HG03159 (cell line): ENCODE measurements at regions not wholly inside any gene's neighbourhood (a gene's known extent, or its start where the extent isn't known, plus 50 kb on each side); places are given as distances from the start of the nearest gene placed in this dataset.

Experiments
- ATAC-seq: cut with Tn5 transposase; IDR thresholded peaks from one replicate; pipeline ENCODE4 v1.9.1; 2021; ENCODE audit warnings: mild to moderate bottlenecking, moderate library complexity; ENCODE audit not compliant: unreplicated experiment

DNA sequence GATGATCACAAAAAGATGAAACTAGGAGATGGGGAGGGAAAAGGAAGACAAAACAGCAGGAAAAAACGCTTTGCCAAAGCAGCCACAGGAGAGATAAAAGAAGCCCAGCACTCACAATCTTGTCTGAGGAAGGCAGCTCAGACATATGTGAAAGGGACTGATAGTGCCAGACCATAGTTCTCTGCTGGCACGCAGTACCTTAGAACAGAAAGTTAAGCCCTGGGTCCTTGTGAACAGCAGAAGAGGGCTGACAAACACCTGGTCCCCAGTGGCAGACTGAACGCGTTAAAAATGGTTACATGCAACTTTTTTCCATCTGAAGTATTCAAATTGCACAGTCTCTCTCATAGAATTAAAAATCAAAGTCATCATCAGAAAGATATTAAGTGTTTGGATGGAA is 433.2 kb upstream of the ADAMTS5 start:
- ATAC-seq, result no peak

DNA sequence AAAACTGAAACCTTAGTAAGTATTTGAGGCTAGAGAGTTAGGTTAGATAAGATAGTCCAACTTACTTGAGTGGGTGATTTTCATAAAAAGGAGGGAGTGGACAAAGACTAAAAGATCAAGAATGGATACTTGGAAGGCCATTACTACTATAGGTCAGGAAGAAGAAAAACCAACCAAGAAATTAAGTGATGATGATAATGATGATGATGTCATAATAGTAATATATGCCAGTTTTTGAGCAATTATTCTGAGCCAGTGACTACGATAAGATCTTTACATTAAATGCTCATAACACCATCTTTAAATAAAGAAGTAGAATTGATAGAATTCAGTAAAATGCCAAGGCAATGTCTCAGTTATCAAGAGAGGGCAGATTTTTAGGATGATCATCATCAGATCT is 430.7 kb upstream of the ADAMTS5 start:
- ATAC-seq, result no peak

DNA sequence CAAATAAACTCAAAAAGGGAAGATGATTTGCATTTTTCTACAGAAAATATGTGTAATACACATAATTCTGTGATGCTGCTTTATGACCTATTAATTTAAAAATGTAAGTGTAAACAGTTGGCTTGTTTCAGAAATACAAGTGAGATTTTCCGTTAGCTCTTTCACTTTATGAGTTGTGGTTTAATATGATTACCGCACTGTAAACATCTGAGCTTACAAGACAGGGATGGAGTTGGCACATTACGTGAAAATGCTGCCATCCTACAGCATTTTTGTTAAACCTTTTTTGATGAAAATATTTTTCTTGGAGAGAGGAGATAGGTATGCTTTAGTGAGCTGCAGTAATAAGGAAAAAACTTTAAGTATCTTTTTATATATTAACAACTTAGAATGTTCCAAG is 426.8 kb upstream of the ADAMTS5 start:
- no peak for ATAC-seq

DNA sequence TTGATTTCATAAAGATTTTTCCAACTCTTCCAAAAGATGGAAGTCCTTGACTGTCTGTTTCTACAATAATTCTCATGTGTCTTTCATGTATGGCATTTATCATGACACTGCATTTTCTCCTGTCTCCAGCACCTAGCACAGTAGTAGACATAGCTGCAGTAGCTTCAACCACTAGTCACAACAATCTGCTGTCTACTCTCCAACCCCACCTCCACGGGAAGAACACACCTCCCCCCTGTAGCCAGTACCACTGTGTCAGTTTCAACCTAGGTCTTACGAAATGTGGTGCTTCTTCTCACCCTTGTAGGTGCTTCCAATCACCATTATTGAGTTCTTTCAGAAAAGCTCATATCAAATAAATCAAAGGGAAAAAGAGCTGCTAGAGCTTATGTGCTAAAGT is 425.1 kb upstream of the ADAMTS5 start:
- ATAC-seq, result no peak

DNA sequence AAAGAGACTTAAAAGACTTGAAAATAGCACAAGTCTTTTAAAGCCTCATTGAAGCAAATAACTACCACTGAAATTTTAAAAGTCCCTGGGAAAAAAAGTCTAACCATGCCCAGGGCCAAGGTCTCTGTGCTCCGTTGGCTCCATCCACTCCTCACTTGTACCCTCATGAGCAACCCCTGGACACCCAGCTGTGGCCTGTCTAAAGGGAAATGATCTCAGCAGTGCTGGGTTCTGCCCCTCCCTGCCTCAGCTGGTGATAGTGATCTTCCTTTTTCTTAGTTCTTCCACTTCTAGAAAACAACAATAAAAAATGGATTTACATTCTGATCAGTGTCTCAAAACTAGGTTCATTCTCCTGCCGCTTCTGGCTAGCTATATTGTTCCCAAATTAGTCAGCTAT is 423.5 kb upstream of the ADAMTS5 start:
- ATAC-seq, result no peak

DNA sequence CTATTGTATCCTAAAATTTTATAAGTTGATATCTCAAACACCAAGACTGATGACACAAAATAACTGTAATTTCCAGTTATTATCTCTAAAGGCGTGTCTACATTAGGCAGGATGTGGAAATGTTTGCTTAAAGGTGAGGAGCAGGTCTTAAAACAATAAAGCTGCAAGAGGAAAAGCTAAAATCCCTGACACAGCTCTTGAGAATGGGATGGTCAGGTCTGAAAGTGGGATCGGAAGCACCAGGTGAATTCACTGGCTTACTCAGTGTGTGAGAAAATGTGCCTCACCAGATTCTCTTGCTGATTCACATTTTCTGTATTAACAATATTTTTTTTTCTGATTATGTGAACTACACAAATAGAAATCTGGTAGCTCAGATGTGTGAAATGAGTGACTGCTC is 421.9 kb upstream of the ADAMTS5 start:
- no peak for ATAC-seq

DNA sequence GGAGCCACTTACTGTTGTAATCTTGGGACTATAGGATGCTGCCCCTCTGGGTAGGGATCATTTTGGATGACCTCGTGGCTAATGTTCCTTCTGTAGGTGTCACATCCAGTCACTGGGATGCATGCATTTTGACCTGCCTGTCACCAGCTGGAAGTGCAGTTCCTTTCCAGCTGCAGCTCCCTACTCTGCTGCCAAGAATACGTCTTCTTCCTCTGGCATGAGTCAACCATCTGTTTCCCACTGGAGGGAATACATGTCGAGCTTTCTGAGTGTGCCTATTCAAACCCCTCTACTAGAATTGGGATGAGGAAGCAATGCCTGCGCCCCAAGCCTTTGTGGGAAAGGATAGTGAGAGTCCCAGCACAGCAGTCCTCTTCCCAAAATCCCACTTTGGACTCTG is 415.5 kb upstream of the ADAMTS5 start:
- no peak for ATAC-seq

DNA sequence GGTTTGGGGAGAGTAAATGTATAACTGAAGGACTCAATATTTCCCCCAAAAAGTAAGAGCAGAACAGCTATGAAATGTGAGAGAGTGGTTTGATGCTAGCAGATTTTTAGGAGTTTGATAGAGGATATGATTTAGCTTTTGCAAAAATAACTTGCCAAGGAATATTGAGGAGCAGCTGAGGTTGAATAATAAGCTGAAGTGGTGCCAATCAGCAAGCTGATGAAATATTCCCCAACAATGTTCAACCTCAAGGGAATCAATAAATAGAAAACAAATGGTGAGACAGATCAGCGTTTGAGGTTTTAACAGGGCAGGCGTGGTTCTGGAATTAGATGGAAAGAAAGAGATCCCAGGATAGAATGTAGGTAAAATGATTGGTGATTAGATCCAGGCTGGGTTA is 413.4 kb upstream of the ADAMTS5 start:
- no peak for ATAC-seq

DNA sequence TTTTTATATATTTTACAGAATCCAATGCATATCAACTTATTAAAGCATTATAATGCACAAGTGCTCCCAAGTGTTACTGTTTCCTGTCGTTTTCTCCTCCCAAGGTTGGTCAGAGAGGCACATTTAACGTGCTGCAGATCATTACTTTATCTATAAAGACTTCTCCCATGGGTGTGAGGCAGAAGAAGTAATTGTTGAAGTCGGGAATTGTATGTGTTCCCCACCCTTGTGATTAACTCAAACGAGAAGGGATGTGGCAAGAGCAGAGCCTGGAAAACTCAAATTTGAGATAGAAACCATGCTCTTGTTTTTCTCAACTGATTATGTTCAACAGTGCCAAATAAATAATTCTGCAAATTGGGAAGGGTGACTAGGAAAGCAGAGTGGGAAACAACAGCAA is 412.5 kb upstream of the ADAMTS5 start:
- ATAC-seq, result no peak

DNA sequence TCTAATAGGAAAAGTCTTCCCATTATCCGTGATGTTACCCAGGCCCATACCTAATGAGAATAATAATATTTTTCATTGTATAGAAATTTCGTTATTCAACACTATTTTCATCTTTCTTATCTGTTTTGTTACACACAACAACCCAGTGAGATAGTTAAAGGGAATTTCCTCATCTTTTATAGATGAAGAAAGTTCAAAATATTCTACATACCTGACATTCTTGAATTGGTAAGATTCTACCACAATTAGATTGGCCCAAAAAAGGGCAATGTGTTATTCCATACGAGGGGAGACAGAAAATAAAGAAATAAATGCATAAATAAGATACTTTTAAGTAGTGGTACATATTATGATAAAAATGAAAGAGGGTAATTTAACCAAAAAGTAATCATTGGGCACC is 405.5 kb upstream of the ADAMTS5 start:
- ATAC-seq, result no peak

DNA sequence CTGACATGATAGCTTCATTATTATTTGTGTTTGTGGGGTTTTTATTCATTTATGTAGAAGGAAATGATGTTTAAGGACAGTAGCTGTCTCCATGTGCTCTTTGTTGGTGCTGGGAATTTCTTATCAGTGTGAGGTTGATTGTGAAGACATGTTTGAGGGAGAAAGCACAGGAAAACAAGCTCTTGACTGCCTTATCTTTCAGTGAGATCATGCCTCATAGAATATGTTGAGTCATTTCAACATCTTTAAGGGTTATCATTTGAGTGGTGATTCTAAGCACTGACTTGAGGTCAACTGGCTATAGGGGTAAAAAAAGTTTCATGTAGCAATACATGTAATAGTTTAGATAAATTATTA is 405.1 kb upstream of the ADAMTS5 start:
- ATAC-seq, result no peak

DNA sequence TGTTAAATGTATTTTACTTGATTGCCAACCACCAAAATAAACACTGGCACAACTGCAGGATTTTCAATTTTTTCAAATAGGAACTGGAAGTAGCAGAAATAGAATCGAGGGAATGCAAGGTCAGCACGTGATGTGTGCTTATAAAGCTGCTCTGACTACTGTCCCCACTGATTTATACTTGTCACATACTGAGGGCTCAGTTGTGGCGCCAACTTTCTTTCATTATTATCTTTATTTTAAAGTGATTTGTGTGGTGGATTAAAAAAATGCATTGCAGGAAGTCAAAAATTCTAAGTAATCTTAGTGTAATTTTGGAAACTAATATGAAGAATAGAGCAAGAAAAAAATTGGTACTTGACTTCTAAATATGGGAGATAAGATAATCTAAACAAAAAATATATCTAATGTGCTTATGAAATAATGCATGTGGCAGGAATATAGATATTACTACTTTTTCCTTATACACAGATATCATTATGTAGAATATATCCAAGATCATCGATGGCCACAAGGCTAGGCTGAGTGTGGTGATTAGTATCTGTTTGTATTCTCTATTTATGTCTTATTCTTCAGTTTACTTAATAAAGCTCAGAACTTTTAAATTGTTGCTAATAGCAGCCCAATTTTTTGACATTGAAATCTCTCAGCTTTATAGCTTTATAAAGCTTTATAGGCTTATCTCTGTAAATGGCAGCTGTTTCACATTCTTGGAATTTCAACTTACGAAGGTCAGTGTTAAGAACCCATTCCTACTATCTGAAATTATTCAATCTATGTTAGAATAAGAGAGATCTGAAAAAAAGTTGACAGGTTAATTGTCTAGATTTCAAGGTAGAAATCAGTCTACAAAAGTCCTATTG is 404.5 kb upstream of the ADAMTS5 start:
- ATAC-seq, result no peak

DNA sequence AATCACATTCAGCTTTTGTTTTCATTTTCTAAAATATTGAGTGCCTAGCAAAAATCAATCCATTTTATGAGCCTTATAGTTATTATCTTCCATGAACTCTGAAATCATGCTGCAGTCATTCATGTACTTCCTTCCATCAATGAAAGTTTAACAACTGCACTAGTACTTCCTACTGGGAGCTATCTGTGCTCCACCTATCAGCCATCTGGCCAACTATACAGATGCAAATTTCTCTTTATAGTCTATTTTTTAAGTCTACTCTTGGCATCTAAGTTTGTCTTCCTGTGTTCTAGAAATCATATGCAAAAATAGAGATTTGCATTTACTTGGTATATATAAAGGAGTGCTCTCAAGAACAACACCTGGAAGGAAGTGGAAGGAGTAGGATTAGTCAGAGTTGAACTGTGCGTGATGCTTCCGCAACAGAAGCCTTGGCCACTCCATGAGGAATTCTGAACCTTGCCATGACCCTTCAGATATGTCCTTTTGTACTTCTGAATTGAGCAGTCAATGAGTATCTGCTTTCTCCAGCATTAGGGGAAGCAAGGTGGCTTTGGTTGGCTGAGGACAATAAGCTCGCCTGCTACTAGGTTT is 403.2 kb upstream of the ADAMTS5 start:
- ATAC-seq, result no peak

DNA sequence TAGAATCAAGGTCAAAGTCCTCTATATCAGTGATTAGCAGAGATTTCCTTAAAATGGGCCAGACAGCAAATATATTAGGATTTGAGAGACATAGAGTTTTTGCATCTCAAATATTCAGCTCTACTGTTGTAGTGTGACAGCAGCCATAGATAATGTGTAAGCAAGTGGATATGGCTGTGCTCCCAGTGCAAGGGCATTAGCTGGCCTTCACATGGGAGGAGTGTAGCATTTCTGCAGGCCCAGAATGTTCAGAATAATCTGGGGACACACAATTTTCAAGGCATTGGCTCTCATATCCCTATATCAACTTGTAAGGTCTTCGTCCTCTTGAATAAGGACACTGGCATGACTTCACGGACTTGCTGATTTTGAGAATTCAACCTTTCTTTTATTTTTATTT is 402.3 kb upstream of the ADAMTS5 start:
- ATAC-seq, result no peak

DNA sequence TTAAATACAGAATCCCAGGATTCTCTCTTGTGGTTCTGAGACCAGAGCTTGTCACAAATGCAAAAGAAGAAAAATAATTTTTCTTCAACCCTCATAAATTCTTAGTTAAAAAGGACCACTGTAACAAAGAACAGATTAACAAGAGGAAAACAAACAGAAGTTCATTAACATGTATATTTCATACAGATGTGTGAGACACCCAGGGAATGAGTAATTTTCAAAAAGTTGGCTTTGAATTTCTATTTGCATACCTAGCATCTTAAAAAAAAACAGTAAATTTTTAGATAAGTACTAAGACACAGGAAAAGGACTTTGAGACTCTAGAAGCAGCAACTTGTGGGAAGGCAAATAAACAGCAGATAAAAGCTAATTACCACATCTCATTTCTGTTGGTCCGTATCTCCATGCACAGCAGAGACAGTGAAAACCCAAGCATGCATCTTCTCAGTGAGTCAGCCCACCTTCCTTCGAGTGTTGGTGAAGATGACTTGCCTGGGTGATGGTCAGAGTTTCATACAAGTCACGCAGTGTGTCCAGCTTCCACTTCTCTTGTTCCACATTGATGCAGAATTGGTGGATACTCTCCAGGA is 399.9 kb upstream of the ADAMTS5 start:
- no peak for ATAC-seq

DNA sequence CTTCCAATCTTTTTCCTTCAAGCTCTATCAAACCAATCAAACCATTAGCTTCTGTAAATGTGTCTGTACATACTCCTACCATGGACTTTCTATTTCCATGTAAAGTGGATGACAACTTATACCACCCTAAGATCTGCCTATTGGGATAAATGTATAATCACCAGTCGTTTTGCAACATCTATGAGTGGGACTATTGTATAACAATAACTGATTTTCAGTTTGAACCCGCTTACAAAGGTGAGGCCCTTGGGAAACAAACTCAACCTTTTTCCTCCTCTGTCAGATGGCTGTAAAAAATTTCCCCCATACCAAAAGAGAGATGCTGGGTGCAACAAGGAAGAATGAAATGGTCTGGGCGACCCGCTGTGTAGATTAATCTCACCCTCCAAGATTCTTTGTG is 399.1 kb upstream of the ADAMTS5 start:
- ATAC-seq, result no peak

DNA sequence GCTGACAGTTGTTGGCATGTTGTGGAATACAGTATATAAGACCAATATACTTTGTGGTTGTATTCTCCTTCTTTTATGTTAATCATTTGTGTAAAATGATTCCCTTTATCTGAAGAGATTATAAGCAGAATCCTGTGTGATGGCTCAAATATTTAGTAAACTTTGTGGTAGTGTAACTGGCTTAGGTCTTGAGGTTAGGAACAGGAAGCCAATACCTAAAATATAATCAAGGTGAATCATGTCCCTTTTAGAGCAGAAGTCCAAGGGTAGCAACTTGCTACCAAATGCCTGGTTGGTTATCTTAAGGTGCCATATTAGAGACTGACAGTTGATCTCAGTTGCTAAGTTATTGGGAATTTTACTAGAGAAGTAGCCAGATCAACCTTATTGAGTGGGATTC is 398.5 kb upstream of the ADAMTS5 start:
- no peak for ATAC-seq

DNA sequence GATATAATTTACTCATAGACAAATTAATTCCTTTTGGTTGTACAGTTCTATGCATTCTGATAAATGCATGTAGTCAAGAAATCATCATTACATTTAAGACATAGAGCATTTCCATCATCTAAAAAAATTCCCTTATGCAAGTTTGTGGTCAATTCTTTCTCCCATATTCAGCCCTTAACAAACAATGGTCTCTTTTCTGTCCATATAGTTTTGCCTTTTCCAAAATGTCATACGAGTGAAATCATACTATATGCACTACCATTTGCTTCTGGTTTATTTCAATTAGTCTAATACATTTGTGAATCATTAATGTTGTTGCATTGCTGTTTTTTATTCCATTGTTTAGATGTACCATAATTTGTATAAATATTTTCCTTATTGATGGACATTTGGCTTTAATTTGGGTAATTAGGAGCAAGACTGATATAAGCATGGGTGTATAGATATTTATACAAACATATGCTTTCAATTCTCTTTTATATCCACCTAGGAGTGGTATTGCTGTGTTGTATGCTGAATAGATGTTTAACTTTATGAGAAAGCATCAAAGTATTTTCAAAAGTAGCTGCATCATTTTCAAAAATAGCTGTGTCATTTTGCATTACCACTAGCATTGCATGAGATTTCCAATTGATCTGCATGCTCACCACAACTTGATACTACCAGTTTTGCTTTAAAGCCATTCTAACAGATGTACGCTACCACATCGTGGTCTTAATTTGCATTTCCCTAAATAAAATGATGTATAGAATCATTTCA is 397.0 kb upstream of the ADAMTS5 start:
- ATAC-seq, result no peak

DNA sequence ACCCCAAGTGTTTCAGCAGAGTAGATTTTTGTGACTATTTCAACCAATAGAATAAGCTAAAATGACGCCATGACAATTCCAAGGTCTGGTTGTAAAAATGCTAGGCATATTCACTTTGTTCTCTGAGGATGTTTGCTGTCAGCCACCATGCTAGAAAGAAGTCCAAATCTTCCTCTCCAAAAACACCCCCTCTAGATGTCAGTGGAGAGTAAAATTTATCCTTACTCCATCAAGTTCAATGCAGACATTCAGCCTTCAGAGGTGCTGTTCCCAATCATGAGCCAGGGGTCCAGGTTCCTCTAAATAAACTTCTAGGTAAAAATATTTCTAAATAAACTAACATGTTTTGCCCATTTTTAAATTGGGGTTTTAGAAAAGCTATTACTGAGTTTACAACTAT is 395.4 kb upstream of the ADAMTS5 start:
- no peak for ATAC-seq

DNA sequence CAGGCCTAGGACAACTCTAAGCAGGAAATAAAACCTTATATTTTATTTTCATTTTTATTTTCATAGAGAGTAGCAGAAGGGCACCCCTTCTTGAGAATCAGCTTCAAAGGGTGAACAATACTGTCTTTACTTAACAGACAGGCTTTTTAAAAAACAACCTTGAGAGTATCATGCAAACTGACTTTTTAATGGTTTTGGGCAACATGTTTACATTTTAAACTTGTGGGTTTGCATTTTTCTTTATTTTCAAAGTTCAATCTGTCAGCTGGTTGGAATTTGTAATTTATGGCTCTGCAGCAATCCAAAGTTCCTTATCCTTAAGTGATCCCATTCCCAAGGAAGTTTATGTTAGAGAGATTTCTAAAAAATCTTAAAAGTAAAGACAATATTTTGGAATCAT is 392.3 kb upstream of the ADAMTS5 start:
- no peak for ATAC-seq

DNA sequence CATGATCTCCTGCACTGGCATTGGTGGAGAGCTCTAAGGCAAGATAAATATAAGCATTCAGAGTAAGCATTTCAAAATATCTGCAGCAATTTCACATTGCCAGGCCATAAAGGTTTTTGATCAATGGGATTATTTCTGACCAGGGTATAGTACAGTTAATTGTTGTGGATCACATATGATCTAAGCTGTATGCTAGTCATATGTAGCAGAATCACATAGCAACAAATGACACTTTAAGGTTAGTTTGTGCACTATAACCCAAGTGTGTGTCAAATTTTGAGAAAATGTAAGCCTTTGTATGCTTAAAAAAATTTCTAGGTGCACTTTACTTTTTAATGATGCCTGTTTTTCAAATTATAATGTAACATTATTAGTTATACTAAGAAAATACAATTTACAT is 386.0 kb upstream of the ADAMTS5 start:
- no peak for ATAC-seq

DNA sequence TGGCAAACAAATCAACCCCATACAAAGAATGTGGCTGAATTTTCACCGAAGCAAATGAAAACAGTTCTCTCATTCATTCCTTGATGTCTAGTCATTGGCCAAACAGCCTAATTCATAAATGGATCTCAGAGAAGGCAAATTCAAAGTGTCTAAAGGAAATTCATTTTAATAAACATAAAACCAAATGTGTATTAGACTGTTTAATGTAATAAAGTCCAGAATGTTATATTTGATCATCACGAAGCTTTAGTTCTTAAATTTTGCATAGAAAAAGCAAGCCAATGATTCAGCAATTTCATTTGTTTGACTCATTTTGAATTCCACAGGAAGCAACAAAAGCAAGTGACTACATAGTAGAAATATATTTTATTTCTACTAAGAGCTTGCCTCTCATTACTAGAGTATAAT is 379.2 kb upstream of the ADAMTS5 start:
- no peak for ATAC-seq
